H9 (cell line): ENCODE measurements at regions not wholly inside any gene's neighbourhood (a gene's known extent, or its start where the extent isn't known, plus 50 kb on each side); places are given as distances from the start of the nearest gene placed in this dataset.

ENCODE experiments used
- DNase-seq: peaks from one replicate; pipeline ENCODE4 v3.0.0-alpha.2; 2017
- H2AFZ ChIP-seq: one replicate; pipeline ENCODE4 v1.6.1; 2013; ENCODE audit warnings: mild to moderate bottlenecking, low read length, control low read depth, moderate library complexity
- H2AK5ac ChIP-seq: 2 replicates; pipeline ENCODE4 v1.6.1; 2013; ENCODE audit warnings: low read length, control low read depth, mixed read lengths; ENCODE audit not compliant: insufficient read length
- H2BK120ac ChIP-seq: one replicate; pipeline ENCODE4 v1.6.1; 2013; ENCODE audit warnings: low read depth, mild to moderate bottlenecking, low read length, control low read depth, inconsistent platforms; ENCODE audit not compliant: poor library complexity, severe bottlenecking
- H2BK12ac ChIP-seq: 2 replicates; pipeline ENCODE4 v1.6.1; 2013; ENCODE audit warnings: low read length, control low read depth, mixed read lengths, low read depth; ENCODE audit not compliant: insufficient read length
- H2BK15ac ChIP-seq: 2 replicates; pipeline ENCODE4 v1.6.1; 2013; ENCODE audit warnings: low read depth, low read length, control low read depth
- H2BK20ac ChIP-seq: one replicate; pipeline ENCODE4 v1.6.1; 2013; ENCODE audit warnings: low read depth, mild to moderate bottlenecking, low read length, control low read depth, inconsistent platforms; ENCODE audit not compliant: poor library complexity, severe bottlenecking
- H2BK5ac ChIP-seq: 2 replicates; pipeline ENCODE4 v1.6.1; 2013; ENCODE audit warnings: low read length, control low read depth, mixed read lengths; ENCODE audit not compliant: insufficient read length
- H3K14ac ChIP-seq: 2 replicates; pipeline ENCODE4 v1.6.1; 2013; ENCODE audit warnings: low read length, control low read depth; ENCODE audit not compliant: insufficient read depth
- H3K18ac ChIP-seq: 2 replicates; pipeline ENCODE4 v1.6.1; 2013; ENCODE audit warnings: low read depth, mild to moderate bottlenecking, mixed read lengths, low read length, control low read depth; ENCODE audit not compliant: insufficient read length
- H3K23ac ChIP-seq: 2 replicates; pipeline ENCODE4 v1.6.1; 2013; ENCODE audit warnings: low read length, control low read depth, mixed read lengths, low read depth; ENCODE audit not compliant: insufficient read length
- H3K23me2 ChIP-seq: 2 replicates; pipeline ENCODE4 v1.6.1; 2013; ENCODE audit warnings: low read depth, mild to moderate bottlenecking, mixed read lengths, low read length, control low read depth; ENCODE audit not compliant: insufficient read length, poor library complexity, severe bottlenecking
- H3K27ac ChIP-seq: 2 replicates; pipeline ENCODE4 v1.5.1; 2013; ENCODE audit warnings: low read length, control low read depth, mixed read lengths, low read depth; ENCODE audit not compliant: insufficient read length
- H3K27me3 ChIP-seq: 2 replicates; pipeline ENCODE4 v1.6.1; 2013; ENCODE audit warnings: low read length, control low read depth, inconsistent platforms; ENCODE audit not compliant: insufficient read depth
- H3K4ac ChIP-seq: 2 replicates; pipeline ENCODE4 v1.6.1; 2013; ENCODE audit warnings: low read depth, mild to moderate bottlenecking, control low read depth, inconsistent platforms, low read length, moderate library complexity
- H3K4me1 ChIP-seq: 2 replicates; pipeline ENCODE4 v1.6.1; 2013; ENCODE audit warnings: low read length, control low read depth, inconsistent platforms; ENCODE audit not compliant: insufficient read depth
- H3K4me2 ChIP-seq: 2 replicates; pipeline ENCODE4 v1.6.1; 2013; ENCODE audit warnings: low read length, control low read depth, mixed read lengths; ENCODE audit not compliant: insufficient read length, insufficient read depth
- H3K56ac ChIP-seq: 2 replicates; pipeline ENCODE4 v1.6.1; 2013; ENCODE audit warnings: low read depth, mild to moderate bottlenecking, mixed read lengths, low read length, control low read depth; ENCODE audit not compliant: insufficient read length
- H3K79me1 ChIP-seq: 2 replicates; pipeline ENCODE4 v1.6.1; 2013; ENCODE audit warnings: low read depth, mild to moderate bottlenecking, moderate library complexity, low read length, control low read depth, inconsistent platforms; ENCODE audit not compliant: insufficient read depth, poor library complexity, severe bottlenecking
- H3K79me2 ChIP-seq: 2 replicates; pipeline ENCODE4 v1.6.1; 2013; ENCODE audit warnings: low read length, control low read depth, inconsistent platforms; ENCODE audit not compliant: insufficient read depth
- H3K9ac ChIP-seq: 2 replicates; pipeline ENCODE4 v1.6.1; 2013; ENCODE audit warnings: low read length, control low read depth, mixed read lengths; ENCODE audit not compliant: insufficient read length; ENCODE audit errors: extremely low read depth
- H3K9me3 ChIP-seq: one replicate; pipeline ENCODE4 v1.6.1; 2013; ENCODE audit warnings: low read depth, low read length, inconsistent platforms; ENCODE audit not compliant: control insufficient read depth
- H3T11ph ChIP-seq: one replicate; pipeline ENCODE4 v1.6.1; 2013; ENCODE audit warnings: mild to moderate bottlenecking, low read length, control low read depth, inconsistent platforms
- H4K20me1 ChIP-seq: one replicate; pipeline ENCODE4 v1.6.1; 2013; ENCODE audit not compliant: control insufficient read depth, insufficient read length, insufficient read depth
- H4K5ac ChIP-seq: 2 replicates; pipeline ENCODE4 v1.6.1; 2013; ENCODE audit warnings: low read depth, mild to moderate bottlenecking, mixed read lengths, low read length, control low read depth; ENCODE audit not compliant: insufficient read length
- H4K8ac ChIP-seq: replicated peaks from 2 replicates; pipeline ENCODE4 v1.6.1; 2013; ENCODE audit warnings: low read length, control low read depth, mixed read lengths, low read depth; ENCODE audit not compliant: insufficient read length
- H4K91ac ChIP-seq: 2 replicates; pipeline ENCODE4 v1.6.1; 2013; ENCODE audit warnings: low read depth, mild to moderate bottlenecking, moderate library complexity, mixed read lengths, low read length, control low read depth; ENCODE audit not compliant: insufficient read length
- H3K27ac Mint-ChIP-seq, 3 experiments: 2 replicates in 2 of 3; 3 replicates in 1 of 3; pipeline ENCODE4 v1.8.0; 2020 to 2021; ENCODE audit warnings: mixed read lengths in 3 of 3, mild to moderate bottlenecking in 1 of 3, moderate library complexity in 1 of 3
- H3K27me3 Mint-ChIP-seq: 2 replicates; pipeline ENCODE4 v1.8.0; 2021; ENCODE audit warnings: low read depth, mild to moderate bottlenecking, moderate library complexity, mixed read lengths
- H3K36me3 Mint-ChIP-seq, 3 experiments: 2 replicates in 2 of 3; 3 replicates in 1 of 3; pipeline ENCODE4 v1.8.0; 2020 to 2021; ENCODE audit warnings: low read depth in 3 of 3, mixed read lengths in 3 of 3; ENCODE audit not compliant: insufficient read depth in 1 of 3
- H3K4me1 Mint-ChIP-seq, 2 experiments: 2 replicates each; pipeline ENCODE4 v1.8.0; 2020; ENCODE audit warnings: mixed read lengths in 2 of 2
- H3K4me3 Mint-ChIP-seq, 2 experiments: 2 replicates in 1 of 2; 3 replicates in 1 of 2; pipeline ENCODE4 v1.8.0; 2020 to 2021; ENCODE audit warnings: mild to moderate bottlenecking in 2 of 2, mixed read lengths in 2 of 2, moderate library complexity in 1 of 2
- H3K9me3 Mint-ChIP-seq, 2 experiments: 2 replicates in 1 of 2; 3 replicates in 1 of 2; pipeline ENCODE4 v1.8.0; 2020; ENCODE audit warnings: mild to moderate bottlenecking in 2 of 2, mixed read lengths in 2 of 2, moderate library complexity in 1 of 2
- whole genome bisulfite sequencing: extraction: QIAGEN DNeasy Blood & Tissue Kit; methylation state at CpG from one replicate; pipeline ENCODE4 v1.1.7; 2013; ENCODE audit warnings: missing lambda C conversion rate, low lambda C conversion rate, mixed read lengths; ENCODE audit not compliant: insufficient read length; ENCODE audit errors: extremely low coverage; 5-methylcytosine and 5-hydroxymethylcytosine counted together
- TF ChIP-seq, protein P1 (sequence below): fragments of 200-600 bp; sonication (generic); conservative IDR thresholded peaks from 3 replicates; pipeline ENCODE4 v1.8.0; 2021; ENCODE audit warnings: antibody characterized with exemption, mild to moderate bottlenecking

GRCh38 chr9:113649855-113650206 lies 186.3 kb downstream of the RGS3 start:
- no peak overlapping the region for H2BK5ac ChIP-seq
- H3K14ac ChIP-seq, result no peak overlapping the region
- H4K8ac ChIP-seq, result no peak overlapping the region
- no peak overlapping the region for H2AFZ ChIP-seq
- no CpG with 5 or more reads among the region's 2 CpGs for WGBS
- no peak overlapping the region for H3K9ac ChIP-seq
- H3K23ac ChIP-seq, result no peak overlapping the region
- Mint-ChIP-seq H3K36me3 (no peaks in the 10 kb centered on the region), H3K27ac (no peak overlapping the region), H3K4me3 (no peak overlapping the region), H3K27me3 (peaks cover 33% of the 10 kb centered on the region), H3K9me3 (no peaks in the 10 kb centered on the region), H3K4me1 (peaks cover 13 to 31% of the 10 kb centered on the region in 2 experiments)
- H3K18ac ChIP-seq, result no peak overlapping the region
- H4K20me1 ChIP-seq, result no peaks in the 10 kb centered on the region
- no peak overlapping the region for H2BK15ac ChIP-seq
- no peak overlapping the region for H3T11ph ChIP-seq
- no peak overlapping the region for H3K27ac ChIP-seq
- DNase-seq, result no peak
- no peak overlapping the region for H4K5ac ChIP-seq
- H3K23me2 ChIP-seq, result no peaks in the 10 kb centered on the region
- H4K91ac ChIP-seq, result no peak overlapping the region
- H2BK12ac ChIP-seq, result no peak overlapping the region
- H2AK5ac ChIP-seq, result no peak overlapping the region
- TF ChIP-seq, protein P1, sequence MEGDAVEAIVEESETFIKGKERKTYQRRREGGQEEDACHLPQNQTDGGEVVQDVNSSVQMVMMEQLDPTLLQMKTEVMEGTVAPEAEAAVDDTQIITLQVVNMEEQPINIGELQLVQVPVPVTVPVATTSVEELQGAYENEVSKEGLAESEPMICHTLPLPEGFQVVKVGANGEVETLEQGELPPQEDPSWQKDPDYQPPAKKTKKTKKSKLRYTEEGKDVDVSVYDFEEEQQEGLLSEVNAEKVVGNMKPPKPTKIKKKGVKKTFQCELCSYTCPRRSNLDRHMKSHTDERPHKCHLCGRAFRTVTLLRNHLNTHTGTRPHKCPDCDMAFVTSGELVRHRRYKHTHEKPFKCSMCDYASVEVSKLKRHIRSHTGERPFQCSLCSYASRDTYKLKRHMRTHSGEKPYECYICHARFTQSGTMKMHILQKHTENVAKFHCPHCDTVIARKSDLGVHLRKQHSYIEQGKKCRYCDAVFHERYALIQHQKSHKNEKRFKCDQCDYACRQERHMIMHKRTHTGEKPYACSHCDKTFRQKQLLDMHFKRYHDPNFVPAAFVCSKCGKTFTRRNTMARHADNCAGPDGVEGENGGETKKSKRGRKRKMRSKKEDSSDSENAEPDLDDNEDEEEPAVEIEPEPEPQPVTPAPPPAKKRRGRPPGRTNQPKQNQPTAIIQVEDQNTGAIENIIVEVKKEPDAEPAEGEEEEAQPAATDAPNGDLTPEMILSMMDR, result no peak
- H3K9me3 ChIP-seq, result no peaks in the 10 kb centered on the region
- H3K27me3 ChIP-seq, result no peaks in the 10 kb centered on the region; the same call in 1 of the 2 replicates
- no peak overlapping the region for H3K4ac ChIP-seq
- H3K4me2 ChIP-seq, result no peak overlapping the region
- H3K4me1 ChIP-seq, result peaks cover 3% of the 10 kb centered on the region; the same call in 1 of the 2 replicates
- no peaks in the 10 kb centered on the region for H3K79me2 ChIP-seq
- H3K56ac ChIP-seq, result no peak overlapping the region
- no peaks in the 10 kb centered on the region for H3K79me1 ChIP-seq
- H2BK20ac ChIP-seq, result no peak overlapping the region
- H2BK120ac ChIP-seq, result no peak overlapping the region
